ENCODE measurements at regions not wholly inside any gene's neighbourhood (a gene's known extent, or its start where the extent isn't known, plus 50 kb on each side); places are given as distances from the start of the nearest gene placed in this dataset.

DNA sequence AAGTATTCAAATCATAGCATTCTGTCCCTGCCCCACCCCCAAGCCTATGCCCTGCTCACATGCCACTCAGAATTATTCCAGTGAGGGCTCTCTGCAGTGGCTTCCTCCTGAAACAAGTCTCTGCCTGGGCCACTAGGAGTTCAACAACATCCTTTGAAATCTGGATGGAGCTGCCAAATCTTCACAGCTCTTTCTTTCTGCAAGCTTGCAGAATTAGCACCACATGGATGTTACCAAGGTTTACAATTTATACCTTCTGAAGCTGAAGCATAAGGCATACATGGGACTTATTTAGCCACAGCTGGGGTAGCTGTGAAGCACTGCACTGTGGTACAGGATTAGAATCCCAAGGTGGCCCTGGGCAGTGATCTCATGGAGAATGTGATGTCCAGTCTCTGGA, 577.5 kb downstream of the CD109 start:
- Histone ChIP-seq H3K27me3 (replicated peaks in 1 of 4; ENCODE audit: control extremely low read depth in 1 of 4, control insufficient read depth in 3 of 4, insufficient read depth in 4 of 4, low read length in 3 of 4) (no peaks in the 10 kb centered on the region), H4K20me1 (ENCODE audit: control insufficient read depth, insufficient read depth, low read length, poor library complexity, severe bottlenecking) (no peaks in the 10 kb centered on the region), H3K27ac (ENCODE audit: low read length in 2 of 2) (no peak overlapping the region), H3K4me3 (ENCODE audit: control extremely low read depth in 1 of 5, extremely low read depth in 1 of 5, insufficient read depth in 1 of 5, low read depth in 2 of 5, low read length in 4 of 5) (no peak overlapping the region), H3K4me2 (replicated peaks; ENCODE audit: low read depth, low read length, poor library complexity, severe bottlenecking) (no peak overlapping the region), H2AFZ (ENCODE audit: insufficient read depth, low read depth, low read length, poor library complexity, severe bottlenecking) (no peak overlapping the region), H3K9me3 (ENCODE audit: control extremely low read depth in 1 of 3, control insufficient read depth in 2 of 3, insufficient read depth in 1 of 3, low read length in 2 of 3) (no peaks in the 10 kb centered on the region), H3K36me3 (replicated peaks in 1 of 2; ENCODE audit: control extremely low read depth in 1 of 2, control insufficient read depth in 1 of 2, extremely low read depth in 1 of 2, insufficient read depth in 2 of 2, low read length in 1 of 2) (no peaks in the 10 kb centered on the region), H3K4me1 (ENCODE audit: control insufficient read depth in 2 of 2, insufficient read depth in 2 of 2, low read length in 2 of 2) (no peaks in the 10 kb centered on the region), H3K9ac (ENCODE audit: low read length) (no peak overlapping the region), H3K79me2 (ENCODE audit: control insufficient read depth, insufficient read depth, low read length) (no peaks in the 10 kb centered on the region)
- Mint-ChIP-seq H3K9me3 (ENCODE audit: insufficient read depth) (no peaks in the 10 kb centered on the region), H3K27ac (no peak overlapping the region), H3K27me3 (no peaks in the 10 kb centered on the region), H3K4me3 (no peak overlapping the region), H3K4me1 (no peaks in the 10 kb centered on the region)
- no peak for ATAC-seq (ENCODE audit: low read depth)
- intact Hi-C loops (cut with micrococcal nuclease), result no loop called here
- POLR2A ChIA-PET, result no interaction called here
- CTCF ChIA-PET, result no interaction called here
- no peak for DNase-seq
- TF ChIP-seq EZH2 (IDR thresholded peaks at IDR 0.05; ENCODE audit: borderline replicate concordance, insufficient read depth, low read depth, low read length, poor library complexity, severe bottlenecking), result no peak
- TF ChIP-seq, protein P1, sequence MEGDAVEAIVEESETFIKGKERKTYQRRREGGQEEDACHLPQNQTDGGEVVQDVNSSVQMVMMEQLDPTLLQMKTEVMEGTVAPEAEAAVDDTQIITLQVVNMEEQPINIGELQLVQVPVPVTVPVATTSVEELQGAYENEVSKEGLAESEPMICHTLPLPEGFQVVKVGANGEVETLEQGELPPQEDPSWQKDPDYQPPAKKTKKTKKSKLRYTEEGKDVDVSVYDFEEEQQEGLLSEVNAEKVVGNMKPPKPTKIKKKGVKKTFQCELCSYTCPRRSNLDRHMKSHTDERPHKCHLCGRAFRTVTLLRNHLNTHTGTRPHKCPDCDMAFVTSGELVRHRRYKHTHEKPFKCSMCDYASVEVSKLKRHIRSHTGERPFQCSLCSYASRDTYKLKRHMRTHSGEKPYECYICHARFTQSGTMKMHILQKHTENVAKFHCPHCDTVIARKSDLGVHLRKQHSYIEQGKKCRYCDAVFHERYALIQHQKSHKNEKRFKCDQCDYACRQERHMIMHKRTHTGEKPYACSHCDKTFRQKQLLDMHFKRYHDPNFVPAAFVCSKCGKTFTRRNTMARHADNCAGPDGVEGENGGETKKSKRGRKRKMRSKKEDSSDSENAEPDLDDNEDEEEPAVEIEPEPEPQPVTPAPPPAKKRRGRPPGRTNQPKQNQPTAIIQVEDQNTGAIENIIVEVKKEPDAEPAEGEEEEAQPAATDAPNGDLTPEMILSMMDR (IDR thresholded peaks at IDR 0.05), result no peak

DNA sequence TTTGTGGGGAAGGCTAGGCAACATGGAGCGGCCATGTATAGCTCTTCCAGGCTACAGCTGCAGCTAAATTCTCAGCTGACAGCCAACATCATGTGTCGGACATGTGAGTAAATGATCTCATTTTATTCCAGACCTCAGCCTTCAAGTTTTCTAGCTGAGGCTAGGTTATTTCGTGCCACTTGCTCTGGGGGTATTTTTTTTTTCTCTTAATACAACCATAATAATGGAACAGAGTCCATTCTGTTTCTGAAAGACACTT, 573.5 kb downstream of the CD109 start:
- no peak overlapping the region for H3K4me3 Mint-ChIP-seq
- H3K27ac Mint-ChIP-seq, result no peak overlapping the region
- CTCF ChIA-PET, result no interaction called here
- no peak overlapping the region for H3K9ac ChIP-seq (ENCODE audit: low read length)
- no peak for TF ChIP-seq EZH2 (IDR thresholded peaks at IDR 0.05; ENCODE audit: borderline replicate concordance, insufficient read depth, low read depth, low read length, poor library complexity, severe bottlenecking)
- TF ChIP-seq, protein P1 (IDR thresholded peaks at IDR 0.05), result no peak
- no peak overlapping the region for H2AFZ ChIP-seq (ENCODE audit: insufficient read depth, low read depth, low read length, poor library complexity, severe bottlenecking)
- 100% methylated on average over 1 of the region's 3 CpGs for WGBS (ENCODE audit: insufficient coverage)
- no peaks in the 10 kb centered on the region for H3K4me1 ChIP-seq (ENCODE audit: control insufficient read depth in 2 of 2, insufficient read depth in 2 of 2, low read length in 2 of 2)
- DNase-seq (no peak), ATAC-seq (ENCODE audit: low read depth) (no peak)
- H3K27me3 Mint-ChIP-seq, result no peaks in the 10 kb centered on the region
- H4K20me1 ChIP-seq (ENCODE audit: control insufficient read depth, insufficient read depth, low read length, poor library complexity, severe bottlenecking), result no peaks in the 10 kb centered on the region
- no peak overlapping the region for H3K27ac ChIP-seq (ENCODE audit: low read length in 2 of 2)
- H3K79me2 ChIP-seq (ENCODE audit: control insufficient read depth, insufficient read depth, low read length), result no peaks in the 10 kb centered on the region
- no peaks in the 10 kb centered on the region for H3K27me3 ChIP-seq (replicated peaks in 1 of 4; ENCODE audit: control extremely low read depth in 1 of 4, control insufficient read depth in 3 of 4, insufficient read depth in 4 of 4, low read length in 3 of 4)
- H3K4me1 Mint-ChIP-seq, result no peaks in the 10 kb centered on the region
- no peaks in the 10 kb centered on the region for H3K36me3 ChIP-seq (replicated peaks in 1 of 2; ENCODE audit: control extremely low read depth in 1 of 2, control insufficient read depth in 1 of 2, extremely low read depth in 1 of 2, insufficient read depth in 2 of 2, low read length in 1 of 2)
- POLR2A ChIA-PET, result no interaction called here
- intact Hi-C loops (cut with micrococcal nuclease), result no loop called here
- H3K9me3 ChIP-seq (ENCODE audit: control extremely low read depth in 1 of 3, control insufficient read depth in 2 of 3, insufficient read depth in 1 of 3, low read length in 2 of 3), result no peaks in the 10 kb centered on the region
- H3K4me3 ChIP-seq (ENCODE audit: control extremely low read depth in 1 of 5, extremely low read depth in 1 of 5, insufficient read depth in 1 of 5, low read depth in 2 of 5, low read length in 4 of 5), result no peak overlapping the region
- H3K4me2 ChIP-seq (replicated peaks; ENCODE audit: low read depth, low read length, poor library complexity, severe bottlenecking), result no peak overlapping the region
- H3K9me3 Mint-ChIP-seq (ENCODE audit: insufficient read depth), result no peaks in the 10 kb centered on the region
